HG02763 (cell line): ENCODE measurements at regions not wholly inside any gene's neighbourhood (a gene's known extent, or its start where the extent isn't known, plus 50 kb on each side); places are given as distances from the start of the nearest gene placed in this dataset.
"Not testable (repeated sequence)": the region's sequence is repeated elsewhere in the genome, so short reads cannot be mapped to it uniquely, and the experiment has no call there.

ENCODE experiments used
- ATAC-seq: cut with Tn5 transposase; IDR thresholded peaks from one replicate; pipeline ENCODE4 v1.9.1; 2021; ENCODE audit warnings: mild to moderate bottlenecking, moderate library complexity; ENCODE audit not compliant: unreplicated experiment

DNA sequence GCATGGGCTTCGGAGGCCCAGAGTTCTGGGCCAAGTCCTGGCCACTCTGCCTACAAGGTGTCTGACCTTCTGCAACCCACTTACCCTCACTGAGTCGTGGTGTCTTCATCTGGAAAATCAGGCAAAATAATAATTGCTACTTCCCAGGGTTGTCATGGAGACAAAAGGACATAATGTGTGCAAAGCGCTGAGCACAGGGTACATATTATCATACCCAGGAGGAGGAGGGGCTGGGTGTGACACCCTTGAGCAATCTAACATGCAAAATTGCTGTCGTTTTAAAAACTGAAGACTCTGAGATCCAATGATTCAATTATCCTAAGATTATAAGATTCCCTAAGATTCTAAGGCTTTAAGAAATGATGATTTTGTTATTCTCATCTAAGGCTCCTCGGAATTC, 459.5 kb downstream of the PTPRU start:
- ATAC-seq = no peak

DNA sequence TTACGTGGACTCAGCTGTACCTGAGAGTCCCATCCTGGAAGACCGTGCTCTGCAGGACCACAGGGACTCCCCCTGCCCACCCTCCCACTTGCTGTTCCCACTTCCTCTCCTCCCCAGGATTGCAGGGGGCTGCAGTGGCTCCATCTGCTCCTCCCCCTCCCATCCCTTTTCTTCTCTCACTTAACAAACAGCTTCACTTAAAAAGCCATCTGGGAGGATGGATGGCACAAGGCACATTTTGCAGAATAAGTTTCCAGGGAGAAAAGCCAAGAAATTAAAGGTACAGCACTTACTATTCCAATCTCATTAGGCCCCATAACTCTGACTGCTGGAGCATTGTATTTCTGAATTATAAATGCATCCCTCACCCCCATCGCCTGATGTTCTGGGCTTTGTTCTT, 458.7 kb downstream of the PTPRU start:
- no peak for ATAC-seq

DNA sequence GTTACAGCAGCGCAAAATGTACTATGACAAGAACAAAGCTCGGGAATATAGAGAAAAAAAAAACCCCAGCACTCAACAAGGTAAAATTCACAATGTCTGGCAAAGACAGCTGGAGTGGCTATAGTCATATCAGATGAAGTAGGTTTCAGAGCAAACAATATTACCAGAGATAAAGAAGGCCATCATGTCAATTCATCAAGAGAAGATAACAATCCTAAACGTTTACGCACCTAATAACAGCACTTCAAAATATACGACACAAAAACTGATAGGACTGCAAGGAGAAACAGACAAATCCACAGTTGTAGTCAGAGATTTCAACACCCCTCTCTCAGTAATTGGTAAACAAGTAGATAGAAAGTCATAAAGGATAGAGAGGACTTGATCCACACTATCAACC, 455.2 kb downstream of the PTPRU start:
- ATAC-seq = no peak

DNA sequence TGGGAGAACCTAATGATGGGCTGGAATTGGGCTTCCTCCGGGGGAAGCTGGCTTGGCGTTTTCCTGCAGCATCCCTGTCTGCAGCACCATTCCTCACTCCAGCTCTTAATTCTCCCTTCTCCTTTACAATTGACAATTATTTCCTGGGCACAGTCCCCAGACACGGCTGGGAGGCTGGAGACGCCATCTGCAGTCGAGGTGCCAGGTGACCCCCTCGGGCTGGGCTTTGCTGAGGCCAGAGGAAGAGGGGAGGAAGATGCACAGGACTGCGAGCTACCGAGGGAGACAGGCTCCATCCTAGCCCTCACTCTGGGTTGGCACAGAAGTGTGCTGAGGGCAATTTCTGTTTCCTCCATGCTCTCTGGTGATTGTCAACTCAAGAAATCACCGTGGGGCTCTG, 453.8 kb downstream of the PTPRU start:
- no peak for ATAC-seq

DNA sequence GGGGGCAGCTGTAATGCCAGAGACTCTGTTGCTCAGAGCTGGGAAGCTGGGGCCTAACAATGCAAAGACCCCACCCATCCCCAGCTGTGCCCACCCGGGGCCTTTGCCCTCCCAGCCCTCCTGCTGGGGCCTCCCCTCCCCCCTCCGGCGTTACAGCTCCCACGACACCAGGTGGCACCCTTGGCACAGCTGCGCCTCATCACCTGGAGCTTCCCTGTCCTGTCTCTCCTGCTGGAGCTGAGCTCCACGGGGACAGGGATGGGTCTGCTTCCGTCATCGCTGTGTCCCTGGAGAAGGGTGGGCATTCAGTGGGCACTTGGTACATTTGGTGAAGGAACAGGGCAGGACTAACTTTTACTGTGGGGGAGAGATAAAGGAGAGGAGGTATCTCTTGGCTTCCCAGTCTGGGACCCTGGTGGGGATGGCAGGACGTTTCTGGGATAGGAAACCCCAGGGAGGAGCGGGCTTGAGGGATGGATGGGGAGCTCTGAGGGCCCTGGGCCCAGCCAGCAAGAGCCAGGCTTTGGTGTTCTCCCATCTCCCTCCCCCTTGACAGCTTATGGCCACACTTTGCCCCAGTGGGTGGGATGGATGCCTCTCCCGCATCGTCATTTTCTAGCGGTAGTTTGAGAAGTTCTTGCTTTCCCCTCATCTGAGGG, 453.2 kb downstream of the PTPRU start:
- ATAC-seq = no peak

DNA sequence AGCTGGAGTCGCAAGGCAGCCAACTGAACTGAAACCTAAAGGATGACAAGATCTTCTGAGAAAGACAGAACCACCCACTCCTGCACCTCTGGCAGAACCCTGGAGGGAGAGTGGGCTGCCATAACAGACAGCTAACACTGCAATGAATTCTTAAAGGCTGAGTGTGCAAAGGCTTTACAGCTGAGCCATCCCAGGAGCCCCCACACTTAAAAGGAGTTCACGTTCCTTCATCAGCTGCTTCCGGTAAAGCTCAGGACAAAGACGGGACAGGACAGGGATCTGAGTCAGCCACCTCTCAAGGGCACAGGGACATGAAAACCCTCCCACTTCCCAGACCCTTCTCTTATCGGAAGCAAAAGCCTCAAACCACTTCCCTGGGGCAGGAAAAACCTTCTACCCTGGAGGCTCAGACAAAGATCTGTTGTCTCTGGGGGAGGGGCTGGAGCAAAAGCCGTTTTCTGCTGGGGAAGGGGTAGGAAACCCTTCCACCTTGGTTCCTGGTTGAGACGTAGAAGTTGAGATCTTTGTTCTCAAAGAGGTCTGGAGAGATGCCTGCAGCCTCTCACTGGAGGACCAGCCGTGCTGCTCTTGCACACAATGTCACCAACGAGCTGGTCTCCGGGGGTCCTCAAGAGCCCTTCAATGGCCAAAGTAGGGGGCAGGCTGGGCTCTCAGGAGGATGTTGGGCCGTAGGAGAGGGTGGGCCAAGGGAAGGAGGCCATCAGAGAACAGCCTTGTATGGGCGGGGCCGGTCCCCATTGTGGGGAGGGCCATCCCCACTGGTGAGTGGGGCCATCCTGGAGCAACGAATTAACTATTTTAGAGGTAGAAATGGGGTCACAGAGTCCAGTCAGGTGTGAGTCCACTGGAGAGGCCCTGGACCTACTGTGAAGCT, 452.4 kb downstream of the PTPRU start:
- ATAC-seq = no peak

DNA sequence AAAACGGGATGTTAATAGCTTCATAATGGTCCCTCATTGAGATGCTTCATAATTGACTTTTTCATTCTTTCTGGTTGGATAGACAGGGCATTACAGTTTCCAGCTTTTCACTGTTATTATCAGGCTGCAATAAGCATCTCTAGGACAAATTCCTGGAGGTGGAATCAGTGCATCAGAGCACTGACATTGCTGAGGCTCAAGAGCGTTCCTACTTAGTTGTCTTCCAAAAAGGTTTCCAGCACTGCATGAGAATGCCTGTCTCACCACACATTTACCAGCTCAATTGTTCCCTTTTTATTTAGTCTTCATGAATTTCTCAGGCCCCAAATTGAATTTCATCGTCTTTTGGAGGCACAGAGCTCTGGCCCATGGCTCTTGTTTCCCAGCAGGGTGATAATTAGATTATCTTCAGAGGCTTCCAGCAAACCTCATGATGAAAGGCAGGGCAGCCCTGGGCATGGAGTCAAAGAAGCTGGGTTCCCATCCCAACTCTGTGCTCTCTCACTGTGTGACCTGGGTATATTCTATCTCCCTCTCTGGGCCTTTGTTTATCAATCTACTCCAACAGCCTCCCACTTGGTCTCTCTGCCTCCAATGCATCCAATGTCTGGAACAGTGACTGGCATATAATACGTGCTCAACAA, 451.4 kb downstream of the PTPRU start:
- ATAC-seq = no peak

DNA sequence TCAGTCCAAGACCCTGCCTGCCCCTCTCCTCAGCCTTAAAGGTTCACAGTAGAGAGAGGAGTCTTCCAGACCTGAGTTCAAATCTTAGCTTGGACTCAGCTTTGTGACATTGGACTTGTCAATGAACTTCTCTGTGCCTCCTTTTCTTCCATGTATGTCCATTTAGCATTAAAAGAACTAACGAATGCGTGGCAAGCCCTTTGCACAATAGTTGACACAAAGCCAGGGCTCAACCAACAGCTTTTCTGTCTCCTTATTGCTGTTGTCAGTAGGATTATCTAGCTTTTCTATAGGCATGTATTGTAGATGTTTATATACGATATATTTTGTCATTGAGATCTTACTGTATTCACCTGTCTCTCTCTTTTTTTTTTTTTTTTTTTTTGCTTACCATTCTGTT, 450.8 kb downstream of the PTPRU start:
- ATAC-seq = no peak

DNA sequence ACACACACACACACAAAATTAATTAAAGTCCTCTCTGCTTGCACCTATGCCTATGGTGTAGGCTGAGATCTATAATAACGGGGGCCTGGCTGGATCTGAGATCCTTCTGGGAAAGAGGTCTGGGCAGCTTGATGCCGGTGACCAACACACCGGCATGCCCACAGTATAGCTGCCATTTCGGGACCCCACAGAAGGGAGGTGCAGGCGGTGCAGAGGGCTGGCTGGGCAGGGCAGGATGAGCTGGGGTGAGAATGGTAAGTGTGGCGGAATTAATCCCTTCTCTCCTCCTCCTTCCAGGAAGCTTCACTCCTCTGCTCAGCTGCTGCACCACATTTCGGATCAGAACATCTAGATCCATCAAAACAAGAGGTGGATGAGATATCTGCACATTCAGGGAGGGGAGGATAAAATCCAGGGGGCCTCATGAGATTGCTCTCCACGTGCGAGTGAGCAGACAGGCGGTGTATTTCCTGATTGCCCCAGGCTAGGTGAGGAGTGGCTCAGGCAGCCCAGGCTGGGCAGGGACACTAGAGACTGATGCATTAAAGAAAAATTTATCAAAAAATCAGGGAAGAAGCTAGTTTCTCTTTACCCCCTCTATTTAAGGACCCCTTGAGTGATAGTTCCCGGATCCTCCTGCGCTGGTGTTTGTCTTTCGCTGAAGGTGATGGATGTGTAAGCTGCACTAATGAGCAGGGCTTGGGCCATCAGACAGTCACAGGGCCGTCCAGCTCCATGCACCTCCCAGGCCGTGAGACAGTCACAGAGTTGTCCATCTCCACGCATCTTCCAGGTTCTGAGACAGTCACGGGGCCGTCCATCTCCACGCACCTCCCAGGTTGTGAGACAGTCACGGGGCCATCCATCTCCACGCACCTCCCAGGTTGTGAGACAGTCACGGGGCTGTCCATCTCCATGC, 449.9 kb downstream of the PTPRU start:
- ATAC-seq = no peak

DNA sequence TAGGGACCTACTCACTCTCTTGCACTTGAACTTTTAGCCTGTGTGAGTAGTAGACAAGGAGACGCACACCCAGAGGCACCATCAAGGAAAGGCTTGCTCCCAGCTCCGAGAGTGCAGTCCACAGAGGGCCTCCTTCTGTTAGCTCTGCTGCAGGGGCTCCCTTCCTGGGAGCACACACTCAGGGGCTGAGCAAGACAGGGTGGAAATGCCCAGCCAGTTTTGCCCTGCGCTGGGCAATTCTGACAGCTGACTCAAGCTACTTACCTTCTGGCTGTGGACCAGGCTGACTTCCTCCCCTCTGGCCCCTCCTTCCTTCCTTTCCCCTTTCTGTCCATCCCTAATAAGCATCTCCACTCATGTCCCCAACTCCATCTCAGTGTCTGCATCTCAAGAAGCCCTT, 449.1 kb downstream of the PTPRU start:
- ATAC-seq = no peak

DNA sequence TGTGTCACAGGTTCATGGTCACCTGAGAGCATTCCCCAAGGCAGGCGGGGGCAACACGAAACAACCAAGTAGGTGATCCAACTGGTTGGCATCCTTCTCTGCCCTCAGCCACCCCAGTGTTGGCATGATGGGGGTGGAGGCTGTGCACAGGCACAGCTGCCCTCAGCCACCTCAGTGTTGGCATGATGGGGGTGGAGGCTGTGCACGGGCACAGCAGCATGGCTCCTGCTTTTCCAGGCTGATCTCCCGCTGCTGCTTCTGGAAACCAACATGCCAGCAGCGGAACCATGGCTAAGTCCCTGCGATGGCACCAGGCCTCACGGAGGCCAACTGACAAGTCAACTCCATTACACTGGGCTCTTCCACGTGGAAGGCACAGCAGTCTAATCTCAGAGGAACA, 447.8 kb downstream of the PTPRU start:
- ATAC-seq = no peak

DNA sequence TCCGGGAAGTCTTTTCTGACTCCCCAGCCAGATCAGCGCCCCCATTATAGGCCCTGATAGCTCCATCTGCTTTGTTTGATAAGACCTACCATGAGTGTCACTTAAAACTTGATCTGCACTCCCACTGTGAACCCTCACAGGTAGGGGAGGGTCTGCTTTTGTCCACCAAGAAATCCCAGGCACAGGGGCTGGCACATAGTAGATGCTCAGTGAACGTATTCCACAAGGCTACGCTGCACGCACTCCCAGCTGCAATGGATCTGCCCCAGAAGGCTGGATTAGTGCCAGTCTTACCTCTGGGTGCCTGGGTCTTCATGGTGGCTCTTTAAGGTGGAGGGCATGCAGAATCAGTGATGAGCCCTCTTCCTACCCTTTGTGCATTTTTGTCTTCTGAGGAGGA, 447.1 kb downstream of the PTPRU start:
- ATAC-seq = no peak

DNA sequence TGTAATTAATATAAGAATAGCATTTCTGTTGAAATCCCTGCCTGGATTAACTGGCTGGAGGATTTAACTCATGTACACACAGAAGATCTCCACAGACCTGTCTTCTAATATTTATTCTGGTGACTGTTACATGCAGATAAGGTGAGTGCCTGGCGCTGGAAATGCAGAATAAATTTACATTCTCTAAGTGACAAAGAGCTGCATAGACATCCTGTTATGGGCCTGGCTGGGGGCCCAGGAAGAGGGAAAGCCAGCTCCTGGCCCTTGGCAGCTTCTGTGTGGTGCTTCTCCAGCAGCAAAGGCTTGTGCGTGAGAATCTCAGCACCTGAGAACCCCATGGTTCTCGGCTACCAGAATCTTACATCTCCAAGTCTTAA, 446.6 kb downstream of the PTPRU start:
- no peak for ATAC-seq

DNA sequence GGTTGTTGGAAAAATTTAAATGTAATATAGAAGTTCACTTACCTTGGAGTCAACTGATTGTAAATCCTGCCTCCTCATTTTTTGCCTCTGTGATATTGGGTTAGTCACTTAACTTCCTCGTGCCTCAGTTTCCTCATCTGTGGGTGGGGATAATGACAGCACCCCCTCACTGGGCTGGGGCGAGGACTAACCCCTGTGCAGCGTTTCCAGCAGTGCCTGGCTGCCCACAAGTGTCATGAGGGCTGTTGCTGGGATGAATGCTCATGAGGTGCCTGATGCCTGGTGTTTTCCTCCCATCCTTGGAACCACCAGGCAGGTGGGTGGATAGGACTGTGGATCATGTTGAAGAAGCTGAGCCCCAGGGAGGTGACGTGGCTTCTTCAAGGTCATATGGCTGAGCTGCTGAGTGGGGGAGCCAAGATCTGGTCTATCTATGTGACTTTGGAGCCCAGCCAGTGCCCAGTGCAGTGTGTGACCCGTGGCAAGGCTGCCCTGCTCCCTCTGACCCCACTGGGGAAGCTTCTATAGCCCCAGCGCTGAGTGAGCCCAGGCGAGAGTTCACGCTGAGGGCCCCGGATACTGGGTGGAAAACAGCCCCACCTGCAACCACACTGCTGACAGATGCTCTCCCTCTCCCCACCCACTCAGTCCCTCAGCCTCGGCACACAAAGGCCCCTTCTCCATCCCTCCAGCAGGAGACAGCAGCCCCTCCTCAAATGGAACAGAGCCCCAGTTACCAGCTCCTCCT, 446.0 kb downstream of the PTPRU start:
- ATAC-seq = no peak

DNA sequence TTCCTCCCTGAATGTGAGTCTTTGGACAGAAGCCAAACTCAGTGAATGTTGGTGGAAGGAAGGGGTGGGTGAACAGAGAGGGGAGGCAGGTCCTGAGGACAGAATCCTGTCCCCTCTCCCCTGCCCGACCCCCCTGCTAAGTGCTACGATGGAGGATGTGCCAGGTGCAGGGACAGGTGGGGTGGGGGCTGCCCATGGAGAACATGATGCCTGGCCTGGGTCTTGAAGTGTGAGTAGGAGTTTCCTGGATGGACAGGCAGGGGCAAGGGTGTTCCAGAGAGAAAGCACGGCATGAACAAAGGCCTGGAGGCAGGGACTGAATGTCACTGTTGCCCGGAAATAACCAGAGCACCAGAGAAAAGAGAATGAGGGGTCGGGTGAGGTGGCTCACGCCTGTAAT, 445.1 kb downstream of the PTPRU start:
- not testable (repeated sequence) for ATAC-seq

DNA sequence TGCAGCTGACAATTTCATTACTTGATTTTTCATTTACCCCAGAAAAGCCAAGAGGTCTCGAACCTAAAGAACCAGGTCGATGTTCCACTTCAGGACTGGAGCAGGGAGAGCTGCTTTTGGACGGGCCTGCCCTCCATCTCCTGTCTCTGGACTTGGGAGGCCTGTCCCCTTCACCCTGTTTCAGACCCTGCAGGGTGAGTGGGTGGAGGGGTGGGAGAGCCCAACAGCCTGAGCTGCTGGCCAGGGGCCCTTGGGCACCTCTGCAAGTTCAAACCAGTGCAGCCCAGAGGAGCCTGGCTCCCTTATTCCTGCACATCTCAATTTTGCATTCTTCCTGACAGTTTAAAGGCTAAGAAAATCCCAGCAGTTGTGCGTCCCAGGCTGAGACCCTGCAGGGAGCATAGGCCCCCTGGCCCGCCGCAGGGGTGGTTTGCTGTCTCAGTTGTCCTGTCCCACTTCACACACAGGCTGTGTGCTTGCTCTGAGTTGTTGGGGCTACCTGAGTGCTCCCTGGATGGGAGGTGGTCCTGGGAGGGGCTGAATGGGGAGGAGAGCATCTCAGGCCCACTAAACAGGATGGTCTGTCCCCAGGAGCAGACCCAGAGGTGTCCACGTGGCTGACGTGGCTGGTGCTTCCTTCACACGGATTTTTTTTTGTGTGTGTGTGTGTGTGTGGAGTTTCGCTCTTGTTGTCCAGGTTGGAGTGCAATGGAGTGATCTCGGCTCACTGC, 443.7 kb downstream of the PTPRU start:
- no peak for ATAC-seq

DNA sequence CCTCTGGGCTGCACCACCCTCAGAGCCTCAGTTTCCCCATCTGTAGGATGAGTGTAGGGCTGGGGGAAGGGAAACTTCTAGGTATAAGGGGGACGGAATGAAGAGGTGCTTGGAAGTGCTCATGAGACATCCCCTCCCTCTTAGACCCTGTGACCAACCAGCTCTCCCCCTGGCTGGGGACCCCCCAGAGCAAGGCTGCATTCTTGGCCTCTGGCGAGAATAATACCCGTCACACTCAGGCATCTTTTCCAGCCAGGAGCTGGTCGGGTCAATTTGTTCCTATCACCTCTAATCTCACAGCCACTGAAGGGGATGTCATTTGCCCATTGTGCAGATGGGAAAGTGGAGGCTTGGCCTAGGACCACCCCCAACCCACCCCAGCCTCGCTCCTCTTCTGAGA, 443.0 kb downstream of the PTPRU start:
- no peak for ATAC-seq

DNA sequence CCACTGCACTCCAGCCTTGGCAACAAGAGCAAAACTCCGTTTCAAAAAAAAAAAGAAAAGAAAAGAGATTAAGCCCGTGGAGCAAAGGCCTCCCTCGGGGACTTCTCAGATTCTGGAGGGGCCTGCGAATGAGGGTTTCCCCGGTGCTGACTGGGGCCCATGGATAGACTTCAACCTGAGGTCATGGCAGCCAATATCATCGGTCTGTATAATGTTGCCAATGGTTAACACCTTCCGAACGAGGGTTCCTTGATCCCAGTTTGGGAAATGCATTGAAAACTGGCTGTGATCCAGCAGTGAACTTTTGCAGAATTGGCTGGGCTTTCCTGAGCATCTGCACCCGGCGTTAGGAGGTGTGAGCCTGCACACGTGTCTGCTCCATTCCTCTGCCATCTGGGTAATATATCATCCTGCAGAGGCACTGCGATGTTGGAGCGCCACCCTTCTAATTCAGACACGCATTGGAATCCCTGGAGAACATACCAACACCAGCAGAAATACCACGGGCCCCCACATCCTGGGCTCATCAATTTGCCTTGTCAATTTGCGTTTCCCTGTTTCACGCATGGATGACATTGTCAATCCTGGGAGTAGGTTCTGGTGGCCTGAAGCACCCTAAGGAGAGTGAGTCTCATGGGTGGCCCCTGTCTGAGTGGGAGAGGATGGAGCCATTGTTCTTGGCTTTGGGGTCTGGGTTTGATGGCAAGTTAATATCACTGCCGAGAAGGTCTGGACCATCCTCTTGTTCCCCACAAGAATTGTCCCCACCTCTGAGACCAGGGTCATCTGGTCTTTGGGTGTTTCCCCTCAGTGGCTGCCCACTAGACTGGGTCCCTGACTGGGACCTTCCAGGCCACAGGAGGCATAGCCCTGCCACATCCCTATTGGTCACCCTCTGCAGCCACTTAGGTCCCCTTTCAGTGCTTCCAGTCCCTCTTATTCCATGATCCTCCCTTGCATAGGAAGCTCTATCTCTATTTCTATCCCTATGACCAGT, 441.0 kb downstream of the PTPRU start:
- ATAC-seq = no peak
